ENCODE measurements at regions not wholly inside any gene's neighbourhood (a gene's known extent, or its start where the extent isn't known, plus 50 kb on each side); places are given as distances from the start of the nearest gene placed in this dataset.

DNA sequence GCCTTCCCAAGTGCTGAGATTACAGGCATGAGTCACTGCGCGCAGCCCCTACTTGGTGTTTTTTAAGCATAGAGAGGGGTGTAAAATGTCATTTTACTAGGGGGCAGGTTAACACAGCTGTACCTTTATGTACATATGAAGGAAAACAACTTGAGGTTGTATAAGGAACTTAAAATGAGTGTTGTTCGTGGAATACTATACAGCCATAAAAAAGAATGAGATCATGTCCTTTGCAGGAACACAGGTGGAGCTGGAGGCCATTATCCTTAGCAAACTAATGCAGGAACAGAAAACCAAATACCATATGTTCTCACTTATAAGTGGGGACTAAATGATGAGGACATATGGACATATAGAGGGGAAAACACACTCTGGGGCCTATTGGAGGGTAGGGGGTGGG, 256.2 kb upstream of the C2CD4B start:
- TF ChIP-seq, protein P1, sequence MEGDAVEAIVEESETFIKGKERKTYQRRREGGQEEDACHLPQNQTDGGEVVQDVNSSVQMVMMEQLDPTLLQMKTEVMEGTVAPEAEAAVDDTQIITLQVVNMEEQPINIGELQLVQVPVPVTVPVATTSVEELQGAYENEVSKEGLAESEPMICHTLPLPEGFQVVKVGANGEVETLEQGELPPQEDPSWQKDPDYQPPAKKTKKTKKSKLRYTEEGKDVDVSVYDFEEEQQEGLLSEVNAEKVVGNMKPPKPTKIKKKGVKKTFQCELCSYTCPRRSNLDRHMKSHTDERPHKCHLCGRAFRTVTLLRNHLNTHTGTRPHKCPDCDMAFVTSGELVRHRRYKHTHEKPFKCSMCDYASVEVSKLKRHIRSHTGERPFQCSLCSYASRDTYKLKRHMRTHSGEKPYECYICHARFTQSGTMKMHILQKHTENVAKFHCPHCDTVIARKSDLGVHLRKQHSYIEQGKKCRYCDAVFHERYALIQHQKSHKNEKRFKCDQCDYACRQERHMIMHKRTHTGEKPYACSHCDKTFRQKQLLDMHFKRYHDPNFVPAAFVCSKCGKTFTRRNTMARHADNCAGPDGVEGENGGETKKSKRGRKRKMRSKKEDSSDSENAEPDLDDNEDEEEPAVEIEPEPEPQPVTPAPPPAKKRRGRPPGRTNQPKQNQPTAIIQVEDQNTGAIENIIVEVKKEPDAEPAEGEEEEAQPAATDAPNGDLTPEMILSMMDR (IDR thresholded peaks at IDR 0.05; ENCODE audit: insufficient read depth, low read depth, low read length), result no peak
- no peak for TF ChIP-seq EZH2 (IDR thresholded peaks at IDR 0.05; ENCODE audit: insufficient read depth, low read length)
